HAP-1 (cell line): ENCODE measurements at regions not wholly inside any gene's neighbourhood (a gene's known extent, or its start where the extent isn't known, plus 50 kb on each side); places are given as distances from the start of the nearest gene placed in this dataset.

Experiments used
- DNase-seq, 2 experiments: peaks; one replicate each; pipeline ENCODE4 v3.0.0-alpha.2; 2016 to 2020; ENCODE audit warnings: low spot score in 2 of 2
- H3K27me3 ChIP-seq: fragments of 250-450 bp; sonication (Bioruptor Pico); 2 replicates; pipeline ENCODE4 v1.5.1; 2020; ENCODE audit warnings: low read depth, mild to moderate bottlenecking, moderate library complexity
- H3K36me3 ChIP-seq: fragments of 250-450 bp; sonication (Bioruptor Pico); replicated peaks from 2 replicates; pipeline ENCODE4 v1.5.1; 2020; ENCODE audit warnings: mild to moderate bottlenecking
- H3K4me1 ChIP-seq: fragments of 250-450 bp; sonication (Bioruptor Pico); 2 replicates; pipeline ENCODE4 v1.5.1; 2020; ENCODE audit warnings: mild to moderate bottlenecking
- H3K4me3 ChIP-seq: fragments of 250-450 bp; sonication (Bioruptor Pico); 2 replicates; pipeline ENCODE4 v1.5.1; 2020; ENCODE audit warnings: mild to moderate bottlenecking, moderate library complexity
- H3K9me3 ChIP-seq: fragments of 250-450 bp; sonication (Bioruptor Pico); 2 replicates; pipeline ENCODE4 v1.5.1; 2020; ENCODE audit warnings: mild to moderate bottlenecking, moderate library complexity
- in situ Hi-C: fragments of 300-500 bp; cut with MboI; formaldehyde crosslinking; loops from 3 replicates; pipeline ENCODE4 v1.14.3; 2020; ENCODE audit warnings: low sequenced_read_pairs, inconsistent platforms, mixed read lengths

DNA sequence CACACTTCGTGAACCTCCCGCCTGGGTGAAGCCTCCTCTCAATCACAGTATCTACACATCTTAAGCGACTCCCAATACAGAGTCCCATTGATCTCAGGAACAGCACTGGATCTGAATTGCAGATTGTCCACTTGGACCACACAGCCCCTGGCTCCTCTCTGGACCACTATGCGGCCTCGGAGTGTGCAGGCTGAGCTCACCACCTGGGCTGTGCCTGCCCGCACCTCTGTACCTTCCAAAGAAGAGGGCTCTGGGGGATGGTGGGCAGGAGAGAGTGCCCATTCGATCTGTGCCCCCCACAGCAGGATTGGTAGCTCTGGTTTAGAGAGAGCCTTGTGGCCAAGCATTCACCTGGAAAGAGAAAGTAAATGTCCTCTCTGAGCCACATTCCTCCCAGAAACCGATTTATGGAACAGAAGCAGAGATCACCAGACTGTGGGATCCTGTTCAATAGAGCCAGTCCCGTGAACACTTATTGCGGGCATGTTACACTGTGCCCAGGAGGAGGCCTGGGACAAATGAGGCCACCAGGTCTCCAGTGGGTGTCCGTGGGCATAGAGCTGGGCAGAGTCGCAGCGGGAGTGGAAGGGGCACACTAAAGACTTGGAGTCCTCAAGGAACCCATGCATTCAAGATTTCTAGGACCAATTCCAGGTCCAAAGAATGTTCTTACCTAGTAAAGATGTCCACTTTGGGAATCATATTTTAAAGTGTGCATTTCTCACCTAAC lies 141.6 kb upstream of the SOX1 start:
- Histone ChIP-seq H3K36me3 (no peaks in the 10 kb centered on the region), H3K27me3 (no peaks in the 10 kb centered on the region), H3K9me3 (no peaks in the 10 kb centered on the region), H3K4me1 (no peaks in the 10 kb centered on the region), H3K4me3 (no peak overlapping the region)
- no peak for DNase-seq
- in situ Hi-C loops = no loop called here

DNA sequence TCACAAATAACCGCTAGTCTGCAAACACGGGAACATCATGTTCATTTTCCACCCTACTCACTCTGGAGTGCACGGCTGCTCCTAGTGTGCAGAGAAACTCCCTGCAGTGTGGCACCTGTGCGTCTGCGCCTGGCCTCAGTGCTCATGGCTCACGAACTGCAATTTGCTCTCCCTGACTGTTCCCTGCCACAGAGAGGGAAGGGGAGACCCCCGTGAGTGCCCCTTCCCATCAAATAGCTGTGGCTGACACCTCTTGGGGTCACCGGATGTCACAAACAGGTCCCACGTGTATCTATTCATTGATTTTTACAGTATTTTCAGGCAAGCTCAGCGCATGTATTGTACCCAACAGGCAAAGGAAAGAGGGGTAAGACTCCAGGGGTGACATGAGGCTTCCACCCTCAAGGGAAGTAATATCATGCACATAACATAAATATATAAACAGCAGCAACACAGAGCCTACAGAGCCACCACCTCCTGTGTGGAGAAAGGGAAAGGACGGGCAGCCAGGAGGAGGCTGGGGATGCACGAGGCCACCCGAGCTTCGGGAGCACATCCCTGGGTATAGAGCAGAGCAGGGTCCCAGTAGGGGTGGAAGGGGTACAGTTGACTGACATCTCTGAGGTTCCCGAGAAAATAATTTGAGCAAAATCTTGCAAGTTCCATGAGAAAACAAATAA lies 140.3 kb upstream of the SOX1 start:
- H3K4me1 ChIP-seq = no peaks in the 10 kb centered on the region
- H3K4me3 ChIP-seq = no peak overlapping the region
- no peaks in the 10 kb centered on the region for H3K27me3 ChIP-seq
- H3K36me3 ChIP-seq = no peaks in the 10 kb centered on the region
- no peak for DNase-seq
- in situ Hi-C loops = no loop called here
- no peaks in the 10 kb centered on the region for H3K9me3 ChIP-seq

GRCh38 chr13:111927181-111927540 lies 139.8 kb upstream of the SOX1 start:
- DNase-seq = no peak
- in situ Hi-C loops = no loop called here
- no peaks in the 10 kb centered on the region for H3K36me3 ChIP-seq
- no peaks in the 10 kb centered on the region for H3K4me1 ChIP-seq
- no peaks in the 10 kb centered on the region for H3K9me3 ChIP-seq
- H3K4me3 ChIP-seq = no peak overlapping the region
- H3K27me3 ChIP-seq = no peaks in the 10 kb centered on the region

DNA sequence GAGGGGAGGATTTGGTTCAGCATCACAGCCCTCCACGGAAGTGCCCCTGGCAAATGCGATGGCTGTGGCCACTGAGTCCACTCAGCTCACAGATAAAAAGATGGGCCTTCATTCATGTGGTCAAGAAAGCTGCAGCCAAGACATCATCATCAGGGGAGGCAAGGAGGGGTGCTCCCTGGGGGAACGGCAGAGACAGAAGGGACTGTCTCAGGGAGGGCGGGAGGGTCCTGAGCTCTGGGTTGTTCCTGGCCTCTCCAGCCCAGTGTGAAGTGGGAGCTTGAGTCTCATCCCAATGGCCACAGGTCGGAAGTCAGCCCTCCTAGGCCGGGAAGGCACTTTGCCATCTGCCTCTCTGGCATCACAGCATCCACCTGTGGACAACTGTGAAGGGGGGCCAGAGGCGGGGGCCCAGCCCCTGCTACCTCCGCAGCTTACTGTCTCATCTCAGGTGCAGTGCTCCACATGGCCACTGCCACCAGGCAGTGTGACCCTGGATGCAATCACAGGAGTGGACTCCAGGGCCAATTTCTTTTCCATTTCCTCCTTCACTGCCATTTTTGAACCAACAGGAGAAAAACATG lies 137.8 kb upstream of the SOX1 start:
- in situ Hi-C loops = no loop called here
- H3K4me1 ChIP-seq = no peaks in the 10 kb centered on the region
- no peaks in the 10 kb centered on the region for H3K9me3 ChIP-seq
- DNase-seq = no peak
- H3K27me3 ChIP-seq = no peaks in the 10 kb centered on the region
- H3K4me3 ChIP-seq = no peak overlapping the region
- H3K36me3 ChIP-seq = no peaks in the 10 kb centered on the region

DNA sequence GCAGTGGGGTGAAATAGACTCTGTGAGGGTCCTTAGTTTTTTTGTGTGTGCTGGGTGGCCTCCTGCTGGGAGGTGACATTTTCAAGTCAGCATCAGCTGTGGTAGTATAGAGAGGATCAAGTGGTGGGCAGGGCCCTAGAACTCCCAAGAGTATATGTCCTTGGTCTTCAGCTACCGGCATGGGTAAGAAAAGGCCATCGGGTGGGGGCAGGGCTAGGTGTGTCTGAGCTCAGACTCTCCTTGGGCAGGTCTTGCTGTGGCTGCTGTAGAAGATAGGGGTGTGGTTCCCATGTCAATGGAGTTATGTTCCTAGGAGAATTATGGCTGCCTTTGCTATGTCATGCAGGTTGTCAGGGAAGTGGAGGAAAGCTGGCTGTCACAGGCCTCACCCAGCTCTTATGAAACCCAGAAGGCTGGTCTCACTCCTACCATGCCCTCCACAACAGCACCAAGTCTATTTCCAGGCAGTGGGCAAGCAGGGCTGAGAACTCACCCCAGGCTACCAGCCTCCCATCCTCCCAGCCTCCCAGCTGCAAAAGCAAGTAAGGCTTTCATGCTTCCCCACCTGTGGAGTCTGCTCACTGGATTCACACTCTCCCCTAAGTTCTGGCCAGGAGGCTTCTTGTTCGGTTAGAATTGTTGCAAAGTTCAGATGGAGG lies 130.6 kb upstream of the SOX1 start:
- Histone ChIP-seq H3K4me1 (no peaks in the 10 kb centered on the region), H3K27me3 (no peaks in the 10 kb centered on the region), H3K4me3 (no peak overlapping the region), H3K36me3 (no peaks in the 10 kb centered on the region), H3K9me3 (no peaks in the 10 kb centered on the region)
- DNase-seq = no peak
- in situ Hi-C loops = no loop called here

DNA sequence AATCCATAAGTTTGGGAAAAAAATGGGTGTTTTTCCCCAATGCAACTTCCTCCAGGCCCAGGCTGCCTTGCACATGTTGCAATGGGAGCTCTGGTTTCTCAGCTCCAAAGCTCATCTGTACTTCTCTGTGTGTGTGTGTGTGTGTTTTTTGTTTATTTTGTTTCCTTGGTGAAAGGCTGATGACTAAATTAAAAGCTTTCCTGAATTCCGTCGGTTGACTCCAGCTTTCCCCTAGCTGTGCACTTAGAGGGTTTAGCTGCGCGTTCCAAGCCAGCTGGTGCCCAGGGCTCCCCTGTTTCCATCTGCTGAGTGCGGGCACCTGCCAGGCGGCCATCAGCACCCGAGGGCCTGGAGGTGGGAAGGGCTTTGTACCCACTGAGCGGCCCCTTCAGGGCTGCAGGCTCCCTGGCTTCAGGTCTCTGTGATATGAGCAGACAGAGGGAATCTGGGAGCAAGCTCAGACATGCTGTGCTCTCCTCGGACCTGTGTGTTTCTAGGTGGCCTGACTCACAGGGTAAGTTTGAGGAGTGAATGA lies 129.1 kb upstream of the SOX1 start:
- no peak for DNase-seq
- no peaks in the 10 kb centered on the region for H3K9me3 ChIP-seq

GRCh38 chr13:111938741-111939665 lies 127.9 kb upstream of the SOX1 start:
- no peak for DNase-seq

More for the DNA sequence above, 129.1 kb upstream of the SOX1 start:
- Histone ChIP-seq H3K36me3 (no peaks in the 10 kb centered on the region), H3K27me3 (no peaks in the 10 kb centered on the region), H3K4me1 (no peaks in the 10 kb centered on the region), H3K4me3 (no peak overlapping the region)
- in situ Hi-C loops = no loop called here

GRCh38 chr13:111939666-111940278 lies 127.2 kb upstream of the SOX1 start:
- Histone ChIP-seq H3K4me1 (no peaks in the 10 kb centered on the region), H3K27me3 (no peaks in the 10 kb centered on the region), H3K36me3 (no peaks in the 10 kb centered on the region), H3K9me3 (no peaks in the 10 kb centered on the region), H3K4me3 (no peak overlapping the region)
- in situ Hi-C loops = no loop called here
- DNase-seq = no peak

More at GRCh38 chr13:111938741-111939665, 127.9 kb upstream of the SOX1 start:
- in situ Hi-C loops = no loop called here
- H3K4me1 ChIP-seq = no peaks in the 10 kb centered on the region
- no peak overlapping the region for H3K4me3 ChIP-seq
- H3K9me3 ChIP-seq = no peaks in the 10 kb centered on the region
- H3K27me3 ChIP-seq = no peaks in the 10 kb centered on the region
- no peaks in the 10 kb centered on the region for H3K36me3 ChIP-seq

DNA sequence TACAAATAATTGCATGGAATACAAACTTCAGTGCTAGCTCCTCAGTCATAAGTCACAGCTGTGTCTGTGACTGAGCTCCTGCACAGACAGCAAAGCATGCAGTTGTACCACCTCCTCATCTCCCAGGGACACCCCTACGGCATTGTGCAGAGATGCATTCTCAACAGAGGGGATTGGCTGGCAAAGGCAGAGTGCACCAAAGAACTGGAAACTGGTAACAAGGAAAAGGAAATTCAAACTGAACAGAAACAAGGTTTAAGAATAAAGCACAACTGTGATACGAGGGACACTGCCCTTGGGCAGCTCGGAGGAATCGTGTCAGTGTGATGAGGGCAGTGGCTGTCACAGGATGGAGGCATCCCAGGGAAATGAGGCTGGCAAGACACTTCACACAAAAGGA lies 126.1 kb upstream of the SOX1 start:
- H3K36me3 ChIP-seq = no peaks in the 10 kb centered on the region
- no peak overlapping the region for H3K4me3 ChIP-seq
- no peaks in the 10 kb centered on the region for H3K27me3 ChIP-seq
- no peaks in the 10 kb centered on the region for H3K9me3 ChIP-seq
- in situ Hi-C loops = no loop called here
- no peak for DNase-seq
- H3K4me1 ChIP-seq = no peaks in the 10 kb centered on the region

GRCh38 chr13:111941845-111942447 lies 125.0 kb upstream of the SOX1 start:
- Histone ChIP-seq H3K36me3 (no peaks in the 10 kb centered on the region), H3K4me3 (no peak overlapping the region), H3K9me3 (no peaks in the 10 kb centered on the region), H3K4me1 (no peaks in the 10 kb centered on the region), H3K27me3 (no peaks in the 10 kb centered on the region)
- in situ Hi-C loops = no loop called here
- DNase-seq = no peak

GRCh38 chr13:111943229-111943795 lies 123.6 kb upstream of the SOX1 start:
- Histone ChIP-seq H3K4me1 (no peaks in the 10 kb centered on the region), H3K9me3 (no peaks in the 10 kb centered on the region), H3K4me3 (no peak overlapping the region), H3K27me3 (no peaks in the 10 kb centered on the region), H3K36me3 (no peaks in the 10 kb centered on the region)
- in situ Hi-C loops = no loop called here
- no peak for DNase-seq

DNA sequence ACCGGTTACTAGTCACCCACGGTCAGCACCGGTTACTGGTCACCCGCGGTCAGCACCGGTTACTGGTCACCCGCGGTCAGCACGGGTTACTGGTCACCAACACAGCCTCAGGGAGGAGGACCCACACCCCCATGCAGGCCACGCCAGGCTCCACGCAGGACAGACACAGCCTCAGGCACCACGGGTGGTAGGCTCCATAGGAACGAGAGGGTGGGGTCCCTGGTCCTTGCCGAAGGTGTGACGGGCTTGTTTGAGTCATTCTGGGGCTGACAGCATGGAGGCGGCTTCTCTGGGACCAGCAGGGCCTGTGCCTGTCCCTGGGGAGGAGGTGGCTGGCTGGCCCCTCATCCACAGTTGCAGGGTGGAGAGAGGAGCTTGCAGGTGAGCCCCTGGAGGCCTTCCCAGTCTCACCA lies 122.8 kb upstream of the SOX1 start:
- no peaks in the 10 kb centered on the region for H3K36me3 ChIP-seq
- no peaks in the 10 kb centered on the region for H3K4me1 ChIP-seq
- H3K9me3 ChIP-seq = no peaks in the 10 kb centered on the region
- H3K4me3 ChIP-seq = no peak overlapping the region
- H3K27me3 ChIP-seq = no peaks in the 10 kb centered on the region
- in situ Hi-C loops = no loop called here
- DNase-seq = no peak
